Loucy (cell line): ENCODE measurements at regions not wholly inside any gene's neighbourhood (a gene's known extent, or its start where the extent isn't known, plus 50 kb on each side); places are given as distances from the start of the nearest gene placed in this dataset.
A peak's percentile ranks its signal among the peaks of the same experiment; 100 is the strongest.

Source experiments
- H2AFZ ChIP-seq: fragments of 200-600 bp; sonication (generic); 2 replicates; pipeline ENCODE4 v1.6.0; 2016; ENCODE audit warnings: antibody characterized with exemption, mild to moderate bottlenecking, low read length, moderate library complexity
- H3F3A ChIP-seq: fragments of 200-600 bp; 2 replicates; pipeline ENCODE4 v1.6.0; 2016; ENCODE audit warnings: antibody characterized with exemption, low read depth, mild to moderate bottlenecking
- H3K27me3 ChIP-seq: fragments of 200-600 bp; sonication (generic); 2 replicates; pipeline ENCODE4 v1.6.1; 2014; ENCODE audit warnings: low read length, mild to moderate bottlenecking; ENCODE audit not compliant: insufficient read depth, poor library complexity, severe bottlenecking
- H3K36me3 ChIP-seq: fragments of 200-600 bp; sonication (generic); 2 replicates; pipeline ENCODE4 v1.6.1; 2016; ENCODE audit warnings: low read length; ENCODE audit not compliant: insufficient read depth
- H3K4me1 ChIP-seq: fragments of 200-600 bp; sonication (generic); 2 replicates; pipeline ENCODE4 v1.5.1; 2014; ENCODE audit warnings: low read length, mild to moderate bottlenecking; ENCODE audit not compliant: insufficient read depth, poor library complexity, severe bottlenecking
- H3K4me2 ChIP-seq: fragments of 200-600 bp; sonication (generic); 2 replicates; pipeline ENCODE4 v1.6.0; 2014; ENCODE audit warnings: antibody characterized with exemption, low read length, low read depth, mild to moderate bottlenecking; ENCODE audit not compliant: poor library complexity, severe bottlenecking
- H3K4me3 ChIP-seq: fragments of 200-600 bp; sonication (generic); 2 replicates; pipeline ENCODE4 v1.5.1; 2014; ENCODE audit warnings: low read length, mild to moderate bottlenecking, mixed read lengths; ENCODE audit not compliant: poor library complexity, severe bottlenecking
- H3K79me2 ChIP-seq: fragments of 200-600 bp; sonication (generic); 2 replicates; pipeline ENCODE4 v1.6.1; 2014; ENCODE audit warnings: low read length; ENCODE audit not compliant: insufficient read depth
- H3K9ac ChIP-seq: fragments of 200-600 bp; sonication (generic); 2 replicates; pipeline ENCODE4 v1.6.0; 2014; ENCODE audit warnings: mild to moderate bottlenecking, low read depth, low read length, moderate library complexity; ENCODE audit not compliant: poor library complexity, severe bottlenecking
- H3K9me2 ChIP-seq: fragments of 200-600 bp; sonication (generic); replicated peaks from 2 replicates; pipeline ENCODE4 v1.6.1; 2016; ENCODE audit warnings: low read depth, low read length, mixed read lengths
- H3K9me3 ChIP-seq: fragments of 200-600 bp; sonication (generic); 2 replicates; pipeline ENCODE4 v1.6.1; 2014; ENCODE audit warnings: mild to moderate bottlenecking, antibody characterized with exemption, low read length, low read depth; ENCODE audit not compliant: insufficient read depth
- H4K20me1 ChIP-seq: fragments of 200-600 bp; sonication (generic); 2 replicates; pipeline ENCODE4 v1.6.0; 2014; ENCODE audit warnings: antibody characterized with exemption, low read length, mild to moderate bottlenecking; ENCODE audit not compliant: insufficient read depth, poor library complexity, severe bottlenecking
- CTCF ChIP-seq: fragments of 200-600 bp; sonication (generic); conservative IDR thresholded peaks from 2 replicates; pipeline ENCODE4 v1.5.1; 2014; ENCODE audit warnings: mild to moderate bottlenecking, antibody characterized with exemption, low read length
- EZH2phosphoT487 ChIP-seq: fragments of 200-600 bp; IDR thresholded peaks from 2 replicates; pipeline ENCODE4 v1.6.1; 2018; ENCODE audit warnings: antibody characterized with exemption, mild to moderate bottlenecking, moderate library complexity, borderline replicate concordance

GRCh38 chr2:30078521-30078920, 68.3 kb upstream of the YPEL5 start:
- no peaks in the 10 kb centered on the region for H3K27me3 ChIP-seq
- H3K79me2 ChIP-seq, result no peaks in the 10 kb centered on the region
- H2AFZ ChIP-seq, result no peak overlapping the region
- H3K4me1 ChIP-seq, result no peaks in the 10 kb centered on the region
- TF ChIP-seq CTCF (peak; percentile 53), EZH2phosphoT487 (no peak)
- H3F3A ChIP-seq, result no peaks in the 10 kb centered on the region
- H4K20me1 ChIP-seq, result no peaks in the 10 kb centered on the region
- no peak overlapping the region for H3K4me3 ChIP-seq
- H3K9ac ChIP-seq, result no peak overlapping the region
- H3K4me2 ChIP-seq, result no peak overlapping the region
- H3K36me3 ChIP-seq, result no peaks in the 10 kb centered on the region
- no peaks in the 10 kb centered on the region for H3K9me3 ChIP-seq
- no peaks in the 10 kb centered on the region for H3K9me2 ChIP-seq

DNA sequence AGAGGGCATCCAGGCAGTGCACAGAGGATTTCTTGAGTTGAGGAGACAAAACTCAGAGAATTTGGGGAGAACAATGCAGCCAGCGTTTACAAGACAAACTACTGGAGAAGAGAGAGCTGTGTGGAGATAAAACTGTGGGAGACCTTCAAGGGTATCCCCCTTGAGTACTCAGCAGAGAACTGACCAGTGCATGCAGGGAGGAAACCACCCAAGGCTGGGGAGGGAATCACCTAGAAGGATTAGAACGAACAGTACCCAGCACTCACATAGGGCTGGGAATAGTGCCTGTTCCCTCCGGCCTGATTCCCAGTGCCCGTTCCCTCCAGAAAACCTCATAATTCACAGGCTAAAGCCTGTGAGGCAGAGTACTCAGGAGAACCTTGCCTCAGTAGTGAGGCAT, 61.9 kb upstream of the YPEL5 start:
- no peak overlapping the region for H3K4me3 ChIP-seq
- no peaks in the 10 kb centered on the region for H4K20me1 ChIP-seq
- TF ChIP-seq CTCF (no peak), EZH2phosphoT487 (no peak)
- H2AFZ ChIP-seq, result no peak overlapping the region
- no peaks in the 10 kb centered on the region for H3F3A ChIP-seq
- H3K9me3 ChIP-seq, result no peaks in the 10 kb centered on the region
- H3K4me2 ChIP-seq, result no peak overlapping the region
- H3K9me2 ChIP-seq, result no peaks in the 10 kb centered on the region
- H3K79me2 ChIP-seq, result no peaks in the 10 kb centered on the region
- no peak overlapping the region for H3K9ac ChIP-seq
- no peaks in the 10 kb centered on the region for H3K36me3 ChIP-seq
- no peaks in the 10 kb centered on the region for H3K4me1 ChIP-seq
- H3K27me3 ChIP-seq, result no peaks in the 10 kb centered on the region

GRCh38 chr2:30089171-30089570, 57.6 kb upstream of the YPEL5 start:
- Histone ChIP-seq H3K9ac (no peak overlapping the region), H4K20me1 (no peaks in the 10 kb centered on the region), H3K36me3 (no peaks in the 10 kb centered on the region), H3F3A (no peaks in the 10 kb centered on the region), H3K79me2 (no peaks in the 10 kb centered on the region), H2AFZ (no peak overlapping the region), H3K4me1 (no peaks in the 10 kb centered on the region), H3K4me3 (no peak overlapping the region), H3K4me2 (no peak overlapping the region), H3K27me3 (no peaks in the 10 kb centered on the region), H3K9me3 (no peaks in the 10 kb centered on the region), H3K9me2 (no peaks in the 10 kb centered on the region)
- no peak for TF ChIP-seq EZH2phosphoT487
- TF ChIP-seq CTCF, result no peak
